ENCODE measurements at regions not wholly inside any gene's neighbourhood (a gene's known extent, or its start where the extent isn't known, plus 50 kb on each side); places are given as distances from the start of the nearest gene placed in this dataset.
"Not testable (repeated sequence)": the region's sequence is repeated elsewhere in the genome, so short reads cannot be mapped to it uniquely, and the experiment has no call there.

GRCh38 chr5:87599778-87600177 lies 187.0 kb upstream of the CCNH start:
- no peak for TF ChIP-seq CTCF (IDR thresholded peaks at IDR 0.05; ENCODE audit: borderline replicate concordance, insufficient read depth, low read depth, low read length)

GRCh38 chr5:87598460-87598859 lies 185.7 kb upstream of the CCNH start:
- TF ChIP-seq CTCF (IDR thresholded peaks at IDR 0.05; ENCODE audit: borderline replicate concordance, insufficient read depth, low read depth, low read length): no peak
- H3K4me3 ChIP-seq (ENCODE audit: low read depth, low read length): no peak overlapping the region

More at GRCh38 chr5:87599778-87600177, 187.0 kb upstream of the CCNH start:
- H3K4me3 ChIP-seq (ENCODE audit: low read depth, low read length): no peak overlapping the region

GRCh38 chr5:87594566-87594965 lies 181.8 kb upstream of the CCNH start:
- H3K4me3 ChIP-seq (ENCODE audit: low read depth, low read length): no peak overlapping the region
- no peak for TF ChIP-seq CTCF (IDR thresholded peaks at IDR 0.05; ENCODE audit: borderline replicate concordance, insufficient read depth, low read depth, low read length)

GRCh38 chr5:87589587-87589986 lies 176.9 kb upstream of the CCNH start:
- no peak for TF ChIP-seq CTCF (IDR thresholded peaks at IDR 0.05; ENCODE audit: borderline replicate concordance, insufficient read depth, low read depth, low read length)
- no peak overlapping the region for H3K4me3 ChIP-seq (ENCODE audit: low read depth, low read length)

- TF ChIP-seq CTCF (IDR thresholded peaks at IDR 0.05; ENCODE audit: borderline replicate concordance, insufficient read depth, low read depth, low read length): no peak
- H3K4me3 ChIP-seq (ENCODE audit: low read depth, low read length): no peak overlapping the region
These were observed 175.6 kb upstream of the CCNH start for GRCh38 chr5:87588316-87588715.

GRCh38 chr5:87583704-87584103 lies 171.0 kb upstream of the CCNH start:
- not testable (repeated sequence) for H3K4me3 ChIP-seq (ENCODE audit: low read depth, low read length)

- TF ChIP-seq CTCF (IDR thresholded peaks at IDR 0.05; ENCODE audit: borderline replicate concordance, insufficient read depth, low read depth, low read length): no peak
- H3K4me3 ChIP-seq (ENCODE audit: low read depth, low read length): no peak overlapping the region
These were observed 169.4 kb upstream of the CCNH start for GRCh38 chr5:87582149-87582548.

- no peak for TF ChIP-seq CTCF (IDR thresholded peaks at IDR 0.05; ENCODE audit: borderline replicate concordance, insufficient read depth, low read depth, low read length)
- H3K4me3 ChIP-seq (ENCODE audit: low read depth, low read length): no peak overlapping the region
These were observed 168.9 kb upstream of the CCNH start for GRCh38 chr5:87581661-87582060.
